ENCODE measurements at regions not wholly inside any gene's neighbourhood (a gene's known extent, or its start where the extent isn't known, plus 50 kb on each side); places are given as distances from the start of the nearest gene placed in this dataset.

GRCh38 chr3:189513281-189514117 is 117.7 kb upstream of the TP63 start:
- no peak for TF ChIP-seq CTCF (IDR thresholded peaks at IDR 0.05; ENCODE audit: borderline replicate concordance, extremely low read depth, low read length, poor library complexity, severe bottlenecking)
- TF ChIP-seq EZH2 (IDR thresholded peaks at IDR 0.05; ENCODE audit: borderline replicate concordance, low read depth, low read length, severe bottlenecking): no peak

Data from DND-41 (cell line).